ENCODE measurements at regions not wholly inside any gene's neighbourhood (a gene's known extent, or its start where the extent isn't known, plus 50 kb on each side); places are given as distances from the start of the nearest gene placed in this dataset.
A peak's percentile ranks its signal among the peaks of the same experiment; 100 is the strongest.

DNA sequence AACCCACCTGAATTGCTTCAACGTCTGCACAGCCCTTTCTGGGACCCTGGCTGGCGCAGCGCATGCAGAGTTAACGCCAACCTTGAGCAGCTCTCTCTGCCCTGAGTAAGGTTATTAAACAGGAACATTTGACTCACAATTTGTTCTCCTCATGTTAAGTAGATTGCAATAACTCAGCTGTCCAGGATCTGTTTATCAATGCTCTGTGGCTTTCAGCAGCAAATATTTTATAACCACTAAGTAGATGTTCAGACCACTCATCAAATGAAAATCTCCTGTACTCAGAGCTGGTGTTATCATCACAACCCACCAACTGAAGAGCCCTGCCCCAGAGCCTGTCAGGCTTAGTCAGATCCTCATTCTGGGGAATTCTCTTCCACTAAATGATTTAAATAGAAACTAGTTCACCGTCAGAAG is 403.0 kb downstream of the ZNF608 start:
- Histone ChIP-seq H2BK15ac (ENCODE audit: low read length) (no peak overlapping the region), H4K8ac (ENCODE audit: extremely low read depth, insufficient read depth, low read length) (no peak overlapping the region), H3K9ac (replicated peaks in 1 of 4; ENCODE audit: extremely low read depth in 1 of 4, low read depth in 3 of 4, low read length in 3 of 4) (no peak overlapping the region), H4K5ac (ENCODE audit: insufficient read length, low read depth, low read length) (no peak overlapping the region), H3K4ac (replicated peaks; ENCODE audit: insufficient read length, low read depth, low read length) (no peak overlapping the region), H2BK120ac (replicated peaks; ENCODE audit: low read depth, low read length) (no peak overlapping the region), H3K27me3 (replicated peaks in 1 of 4; ENCODE audit: control insufficient read depth in 3 of 4, extremely low read depth in 1 of 4, insufficient read depth in 3 of 4, low read length in 3 of 4) (no peaks in the 10 kb centered on the region), H3K79me1 (ENCODE audit: low read depth, low read length) (no peaks in the 10 kb centered on the region), H2BK20ac (ENCODE audit: low read length) (no peak overlapping the region), H3K56ac (replicated peaks; ENCODE audit: insufficient read length, low read depth, low read length) (peak overlapping the region; percentile 22), H3K36me3 (ENCODE audit: control insufficient read depth in 2 of 4, insufficient read depth in 4 of 4, low read length in 3 of 4) (no peaks in the 10 kb centered on the region), H3K14ac (ENCODE audit: insufficient read length) (no peak overlapping the region), H3K23ac (ENCODE audit: insufficient read length) (no peak overlapping the region), H3K23me2 (ENCODE audit: low read depth, low read length) (no peaks in the 10 kb centered on the region), H4K20me1 (replicated peaks in 1 of 2; ENCODE audit: control insufficient read depth in 1 of 2, insufficient read depth in 2 of 2, low read length in 2 of 2) (no peaks in the 10 kb centered on the region), H3K4me2 (ENCODE audit: insufficient read depth in 1 of 2, low read depth in 2 of 2, low read length in 2 of 2) (no peak overlapping the region), H3K4me1 (replicated peaks in 1 of 4; ENCODE audit: control insufficient read depth in 3 of 4, insufficient read depth in 4 of 4, low read length in 3 of 4) (no peaks in the 10 kb centered on the region), H3K4me3 (ENCODE audit: extremely low read depth in 1 of 4, insufficient read depth in 2 of 4, low read depth in 3 of 4, low read length in 4 of 4) (no peak overlapping the region), H2AFZ (ENCODE audit: low read length) (no peak overlapping the region), H2BK12ac (ENCODE audit: low read depth, low read length) (no peak overlapping the region), H2AK5ac (ENCODE audit: low read depth, low read length) (no peak overlapping the region), H4K91ac (replicated peaks; ENCODE audit: insufficient read length, low read length) (no peak overlapping the region), H3K27ac (ENCODE audit: low read depth, low read length) (no peak overlapping the region), H3K9me3 (ENCODE audit: insufficient read depth in 2 of 2, low read depth in 1 of 2, low read length in 1 of 2) (no peaks in the 10 kb centered on the region), H3K79me2 (ENCODE audit: control insufficient read depth in 1 of 2, insufficient read depth in 2 of 2, low read length in 2 of 2) (no peaks in the 10 kb centered on the region), H3K18ac (ENCODE audit: extremely low read depth, low read length) (no peak overlapping the region), H2BK5ac (ENCODE audit: low read depth, low read length) (no peak overlapping the region)
- CTCF ChIA-PET (ENCODE audit: partially characterized antibody) = no interaction called here
- DNase-seq (ENCODE audit: low read depth in 1 of 2, low spot score in 2 of 2) = no peak
- FAIRE-seq = no peak
- POLR2A ChIA-PET (ENCODE audit: partially characterized antibody) = no interaction called here
- 97% methylated on average over 5 of the region's 5 CpGs; no CpG with 5 or more reads in 1 of the 2 experiments for WGBS, 2 experiments (ENCODE audit: extremely low coverage in 1 of 2, insufficient coverage in 1 of 2, insufficient read length in 1 of 2, insufficient replicate concordance in 2 of 2, low coverage in 1 of 2, low lambda C conversion rate in 2 of 2, missing lambda C conversion rate in 1 of 2)
- TF ChIP-seq CHD2 (IDR thresholded peaks at IDR 0.05; ENCODE audit: low read length) (no peak), KDM1A (IDR thresholded peaks at IDR 0.05; ENCODE audit: borderline replicate concordance, low read length) (no peak), SP1 (IDR thresholded peaks at IDR 0.05; ENCODE audit: low read depth, low read length) (no peak), TCF12 (IDR thresholded peaks at IDR 0.05; ENCODE audit: low read depth, low read length) (no peak), SIN3A (conservative IDR thresholded peaks at IDR 0.05 in 1 of 2, IDR thresholded peaks at IDR 0.05 in 1 of 2; ENCODE audit: low read depth in 1 of 2, low read length in 2 of 2) (no peak), BRCA1 (IDR thresholded peaks at IDR 0.05; ENCODE audit: low read depth, low read length) (no peak), FOSL1 (IDR thresholded peaks at IDR 0.05; ENCODE audit: insufficient read depth, low read depth, low read length) (no peak), SAP30 (IDR thresholded peaks at IDR 0.05; ENCODE audit: insufficient read depth, insufficient replicate concordance, low read length) (no peak), SP2 (IDR thresholded peaks at IDR 0.05; ENCODE audit: low read length) (no peak), BCL11A (IDR thresholded peaks at IDR 0.05; ENCODE audit: low read depth in 2 of 2, low read length in 2 of 2) (no peak), SIX5 (IDR thresholded peaks at IDR 0.05; ENCODE audit: low read depth, low read length) (no peak), ASH2L (IDR thresholded peaks at IDR 0.05; ENCODE audit: low read length) (no peak), RFX5 (IDR thresholded peaks at IDR 0.05; ENCODE audit: borderline replicate concordance, low read depth, low read length) (no peak)
- TF ChIP-seq, protein P1, sequence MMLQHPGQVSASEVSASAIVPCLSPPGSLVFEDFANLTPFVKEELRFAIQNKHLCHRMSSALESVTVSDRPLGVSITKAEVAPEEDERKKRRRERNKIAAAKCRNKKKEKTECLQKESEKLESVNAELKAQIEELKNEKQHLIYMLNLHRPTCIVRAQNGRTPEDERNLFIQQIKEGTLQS (IDR thresholded peaks at IDR 0.05; ENCODE audit: insufficient read depth, low read depth, low read length) = no peak
- TF ChIP-seq, protein P2, sequence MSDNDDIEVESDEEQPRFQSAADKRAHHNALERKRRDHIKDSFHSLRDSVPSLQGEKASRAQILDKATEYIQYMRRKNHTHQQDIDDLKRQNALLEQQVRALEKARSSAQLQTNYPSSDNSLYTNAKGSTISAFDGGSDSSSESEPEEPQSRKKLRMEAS (IDR thresholded peaks at IDR 0.05) = no peak

Data from H1 (cell line).